HL-60 (cell line): ENCODE measurements at regions not wholly inside any gene's neighbourhood (a gene's known extent, or its start where the extent isn't known, plus 50 kb on each side); places are given as distances from the start of the nearest gene placed in this dataset.

Experiments used
- CTCF ChIP-seq: IDR thresholded peaks from one replicate; pipeline ENCODE4 v1.5.1; 2011; ENCODE audit warnings: low read length, control low read depth, inconsistent platforms; ENCODE audit not compliant: insufficient read depth
- GABPA ChIP-seq: IDR thresholded peaks from 2 replicates; pipeline ENCODE4 v1.6.1; 2012; ENCODE audit warnings: low read depth
- POLR2AphosphoS5 ChIP-seq: IDR thresholded peaks from 2 replicates; pipeline ENCODE4 v1.6.1; 2012; ENCODE audit warnings: low read depth
- REST ChIP-seq: IDR thresholded peaks from 2 replicates; pipeline ENCODE4 v1.6.1; 2012; ENCODE audit warnings: low read depth; ENCODE audit not compliant: insufficient replicate concordance
- SPI1 ChIP-seq: IDR thresholded peaks from 2 replicates; pipeline ENCODE4 v1.6.1; 2012; ENCODE audit warnings: low read depth, mild to moderate bottlenecking, borderline replicate concordance

- TF ChIP-seq CTCF (no peak), REST (no peak), GABPA (no peak), POLR2AphosphoS5 (no peak), SPI1 (no peak)
These were observed 82.3 kb downstream of the GPX5 start for GRCh38 chr6:28607990-28608389.
